WTC11 (cell line): ENCODE measurements at regions not wholly inside any gene's neighbourhood (a gene's known extent, or its start where the extent isn't known, plus 50 kb on each side); places are given as distances from the start of the nearest gene placed in this dataset.

ENCODE experiments used
- CTCF ChIP-seq: fragments of 200-600 bp; IDR thresholded peaks from 2 replicates; pipeline ENCODE4 v1.8.0; 2022; ENCODE audit warnings: antibody characterized with exemption
- ETV6 ChIP-seq: sonication (generic); formaldehyde crosslinking; IDR thresholded peaks from 2 replicates; pipeline ENCODE4 v1.8.1; 2022; ENCODE audit warnings: mild to moderate bottlenecking, missing genetic modification reagents
- MAX ChIP-seq: sonication (generic); formaldehyde crosslinking; IDR thresholded peaks from 2 replicates; pipeline ENCODE4 v1.8.0; 2022; ENCODE audit warnings: mild to moderate bottlenecking, missing genetic modification reagents
- PRDM15 ChIP-seq: sonication (generic); formaldehyde crosslinking; IDR thresholded peaks from 2 replicates; pipeline ENCODE4 v1.8.0; 2022; ENCODE audit warnings: missing genetic modification reagents
- USF2 ChIP-seq: sonication (generic); formaldehyde crosslinking; IDR thresholded peaks from 2 replicates; pipeline ENCODE4 v1.8.1; 2023; ENCODE audit warnings: mild to moderate bottlenecking, missing genetic modification reagents, moderate library complexity
- ZNF232 ChIP-seq: sonication (generic); formaldehyde crosslinking; IDR thresholded peaks from 2 replicates; pipeline ENCODE4 v1.8.0; 2022; ENCODE audit warnings: mild to moderate bottlenecking, missing genetic modification reagents

- TF ChIP-seq MAX: no peak
- TF ChIP-seq PRDM15: no peak
- no peak for TF ChIP-seq USF2 (CRISPR knock-in tag)
- TF ChIP-seq CTCF: no peak
- no peak for TF ChIP-seq ZNF232 (CRISPR knock-in tag)
- no peak for TF ChIP-seq ETV6 (CRISPR knock-in tag)
Observed at GRCh38 chr4:157576671-157577217, 356.2 kb downstream of the GRIA2 start.
